K562 (cell line): ENCODE measurements at regions not wholly inside any gene's neighbourhood (a gene's known extent, or its start where the extent isn't known, plus 50 kb on each side); places are given as distances from the start of the nearest gene placed in this dataset.

Source experiments
- ATAC-seq: fragments of 200-7000 bp; cut with Tn5 transposase; 3 replicates; pipeline ENCODE4 v1.9.1; 2020; ENCODE audit warnings: moderate library complexity
- BruUV-seq: library from RNA; stranded (reverse); fragments of 400-500 nt; replicated peaks from 2 replicates; lab custom pipeline; 2021; lab: Mats Ljungman, UMichigan
- CTCF ChIA-PET: fragments of 300-600 bp; formaldehyde crosslinking; extraction: SDS; loops from one replicate; lab custom pipeline; 2021; ENCODE audit warnings: low intra/inter-chr PET ratio; lab: Yijun Ruan, JAX
- POLR2A ChIA-PET: fragments of 300-600, 350-650 bp; sonication (Branson Sonifier 250); formaldehyde crosslinking; extraction: SDS; loops from one replicate; lab custom pipeline; 2021; ENCODE audit warnings: antibody characterized with exemption, inconsistent platforms; lab: Yijun Ruan, JAX
- DNase-seq, 4 experiments: peaks; one replicate each; pipeline versions ENCODE4 v3.0.0 to v3.0.0-alpha.2; 2011 to 2018; ENCODE audit warnings: low spot score in 3 of 4, mixed read lengths in 3 of 4; ENCODE audit errors: extremely low read depth in 1 of 4
- FAIRE-seq: peaks from 2 replicates; lab custom pipeline; 2011; peaks lifted over from hg19 to GRCh38; lab: Jason Lieb, UNC
- H2AFZ ChIP-seq: 2 replicates; pipeline ENCODE4 v1.6.0; 2011; ENCODE audit warnings: low read depth, low read length, control low read depth, inconsistent platforms
- H3K27ac ChIP-seq: fragments of 200-600 bp; 3 replicates; pipeline ENCODE4 v1.8.0; 2011; ENCODE audit warnings: low read depth, mild to moderate bottlenecking, control low read depth, inconsistent platforms, low read length, moderate library complexity, mixed read lengths; ENCODE audit errors: extremely low read depth
- H3K27me3 ChIP-seq, 2 experiments: fragments of 300-600 bp in 1 of 2; 2 replicates in 1 of 2; 3 replicates in 1 of 2; pipeline versions ENCODE4 v1.6.0 to v1.8.0; 2011; ENCODE audit warnings: inconsistent platforms in 2 of 2, low read length in 2 of 2, mild to moderate bottlenecking in 1 of 2, mixed read lengths in 1 of 2, moderate library complexity in 1 of 2; ENCODE audit not compliant: control insufficient read depth in 2 of 2, insufficient read depth in 2 of 2
- H3K36me3 ChIP-seq: fragments of 300-600 bp; 3 replicates; pipeline ENCODE4 v1.8.0; 2011; ENCODE audit warnings: mild to moderate bottlenecking, low read length, inconsistent platforms; ENCODE audit not compliant: control insufficient read depth, insufficient read depth
- H3K4me1 ChIP-seq, 2 experiments: fragments of 200-600 bp in 1 of 2; replicated peaks in 1 of 2; 2 replicates in 1 of 2; 3 replicates in 1 of 2; pipeline versions ENCODE4 v1.5.1 to v1.8.0; 2011; ENCODE audit warnings: inconsistent platforms in 2 of 2, low read length in 2 of 2, mild to moderate bottlenecking in 1 of 2, mixed read lengths in 1 of 2, moderate library complexity in 1 of 2; ENCODE audit not compliant: control insufficient read depth in 2 of 2, insufficient read depth in 2 of 2
- H3K4me2 ChIP-seq: 2 replicates; pipeline ENCODE4 v1.6.1; 2011; ENCODE audit warnings: low read length, control low read depth, inconsistent platforms, mixed read lengths; ENCODE audit not compliant: insufficient read depth
- H3K4me3 ChIP-seq: fragments of 200-600 bp; sonication (generic), shearing (Covaris generic); 2 replicates; pipeline ENCODE4 v1.5.1; 2016; ENCODE audit warnings: control low read depth, inconsistent platforms
- H3K79me2 ChIP-seq: fragments of 200-600 bp; 3 replicates; pipeline ENCODE4 v1.8.0; 2011; ENCODE audit warnings: low read length, inconsistent platforms; ENCODE audit not compliant: control insufficient read depth, insufficient read depth
- H3K9ac ChIP-seq, 2 experiments: 2 replicates each; pipeline versions ENCODE4 v1.6.0 to v1.6.1; 2011; ENCODE audit warnings: low read depth in 2 of 2, low read length in 2 of 2, control low read depth in 1 of 2, inconsistent platforms in 1 of 2, mild to moderate bottlenecking in 1 of 2, mixed read lengths in 1 of 2; ENCODE audit not compliant: insufficient read depth in 1 of 2
- H3K9me1 ChIP-seq: one replicate; pipeline ENCODE4 v1.6.0; 2011; ENCODE audit warnings: inconsistent platforms, mild to moderate bottlenecking, low read length, moderate library complexity; ENCODE audit not compliant: control insufficient read depth, insufficient read depth
- H3K9me3 ChIP-seq: replicated peaks from 2 replicates; pipeline ENCODE4 v1.5.1; 2011; ENCODE audit warnings: low read depth, low read length, inconsistent platforms; ENCODE audit not compliant: control insufficient read depth, insufficient read depth
- H4K20me1 ChIP-seq: replicated peaks from 2 replicates; pipeline ENCODE4 v1.6.1; 2011; ENCODE audit warnings: low read length, inconsistent platforms, mixed read lengths; ENCODE audit not compliant: control insufficient read depth, insufficient read depth
- ARID2 ChIP-seq: fragments of 450-650 bp; IDR thresholded peaks from 2 replicates; pipeline ENCODE4 v1.6.1; 2017; ENCODE audit warnings: antibody characterized with exemption, mild to moderate bottlenecking
- ATF2 ChIP-seq: sonication (generic); formaldehyde crosslinking; IDR thresholded peaks from 2 replicates; pipeline ENCODE4 v1.8.1; 2022; ENCODE audit warnings: missing genetic modification reagents
- KLF6 ChIP-seq: fragments of 250-450 bp; sonication (Bioruptor Pico); IDR thresholded peaks from 2 replicates; pipeline ENCODE4 v1.4.0; 2020; ENCODE audit warnings: mild to moderate bottlenecking, moderate library complexity, borderline replicate concordance
- MAFF ChIP-seq: IDR thresholded peaks from 2 replicates; pipeline ENCODE4 v1.6.1; 2012; ENCODE audit warnings: low read length, improper control_type of control experiment
- MAFK ChIP-seq: IDR thresholded peaks from 2 replicates; pipeline ENCODE4 v1.6.1; 2011; ENCODE audit warnings: low read length, improper control_type of control experiment
- SAFB ChIP-seq: fragments of 200-400 bp; formaldehyde crosslinking; IDR thresholded peaks from 2 replicates; pipeline ENCODE4 v1.6.1; 2017; ENCODE audit warnings: low read depth, low read length, borderline replicate concordance
- SMAD3 ChIP-seq: fragments of 450-650 bp; formaldehyde crosslinking; conservative IDR thresholded peaks from 2 replicates; pipeline ENCODE4 v1.4.0; 2020; ENCODE audit warnings: mild to moderate bottlenecking
- ZBTB43 ChIP-seq: sonication (generic); formaldehyde crosslinking; IDR thresholded peaks from 2 replicates; pipeline ENCODE4 v1.8.0; 2023; ENCODE audit warnings: mild to moderate bottlenecking, missing genetic modification reagents
- WGBS: fragments of 100-300 bp; shearing (Covaris generic); methylation state at CpG from one replicate; pipeline ENCODE4 v1.1.6; 2016; ENCODE audit warnings: low coverage, mixed read lengths; ENCODE audit not compliant: insufficient coverage; ENCODE audit errors: missing lambda C conversion rate; 5-methylcytosine and 5-hydroxymethylcytosine counted together
- in situ Hi-C: fragments of 300-500 bp; cut with MboI; formaldehyde crosslinking; loops from 4 replicates; pipeline ENCODE4 v1.15.0; 2018; ENCODE audit warnings: inconsistent platforms, mixed read lengths
- intact Hi-C: fragments of 100-400 bp; cut with micrococcal nuclease; formaldehyde crosslinking; loops from 2 replicates; pipeline ENCODE4 v1.14.2; 2022

GRCh38 chr3:147940405-147941193 lies 531.4 kb downstream of the ZIC1 start:
- H3K9me1 ChIP-seq: no peaks in the 10 kb centered on the region
- H3K4me3 ChIP-seq: no peak overlapping the region
- no peaks in the 10 kb centered on the region for H3K27me3 ChIP-seq
- H3K27ac ChIP-seq: no peak overlapping the region
- FAIRE-seq (no peak), DNase-seq (no peak), ATAC-seq (no peak)
- in situ Hi-C loops: no loop called here
- no peaks in the 10 kb centered on the region for H4K20me1 ChIP-seq
- H3K9ac ChIP-seq: no peak overlapping the region
- WGBS: 0% methylated on average over 3 of the region's 3 CpGs
- BruUV-seq: no TSS peak
- no peaks in the 10 kb centered on the region for H3K4me1 ChIP-seq
- no peak for TF ChIP-seq KLF6
- TF ChIP-seq SMAD3 (CRISPR knock-in tag): no peak
- intact Hi-C loops: no loop called here
- CTCF ChIA-PET: no interaction called here
- no peak overlapping the region for H3K4me2 ChIP-seq
- no peaks in the 10 kb centered on the region for H3K36me3 ChIP-seq
- H2AFZ ChIP-seq: no peak overlapping the region
- H3K79me2 ChIP-seq: no peaks in the 10 kb centered on the region
- H3K9me3 ChIP-seq: no peaks in the 10 kb centered on the region; the same call in 1 of the 2 replicates
- POLR2A ChIA-PET: no interaction called here

- Histone ChIP-seq H3K9me3 (no peaks in the 10 kb centered on the region), H3K79me2 (no peaks in the 10 kb centered on the region), H3K36me3 (no peaks in the 10 kb centered on the region), H4K20me1 (no peaks in the 10 kb centered on the region), H3K9me1 (no peaks in the 10 kb centered on the region), H3K27me3 (no peaks in the 10 kb centered on the region), H3K4me3 (no peak overlapping the region), H3K4me1 (no peaks in the 10 kb centered on the region), H2AFZ (no peak overlapping the region), H3K9ac (no peak overlapping the region), H3K27ac (no peak overlapping the region), H3K4me2 (no peak overlapping the region)
- ATAC-seq: no peak
- no peak for DNase-seq
- TF ChIP-seq ARID2 (no peak), ZBTB43 (CRISPR knock-in tag) (no peak), SAFB (no peak), MAFK (peak; percentile 9; the same call in 1 of the 2 replicates), ATF2 (CRISPR knock-in tag) (no peak), MAFF (peak; percentile 11; the same call in 1 of the 2 replicates)
- ChIA-PET CTCF (no interaction called here), POLR2A (no interaction called here)
- FAIRE-seq: no peak
- in situ Hi-C loops (no loop called here), intact Hi-C loops (no loop called here)
- WGBS: 0% methylated on average over 2 of the region's 2 CpGs
- BruUV-seq: no TSS peak
Measured at GRCh38 chr3:147941969-147942368, 532.8 kb downstream of the ZIC1 start.
